Vagina (tissue), 2 donors: ENCODE measurements at regions not wholly inside any gene's neighbourhood (a gene's known extent, or its start where the extent isn't known, plus 50 kb on each side); places are given as distances from the start of the nearest gene placed in this dataset.

Experiments
- CTCF ChIP-seq, 3 experiments: fragments of 450-650 bp in 2 of 3; fragments of 200-600 bp in 1 of 3; sonication (generic) in 1 of 3; IDR thresholded peaks; one replicate each; pipeline ENCODE4 v1.5.1; 2017 to 2019; ENCODE audit warnings: antibody characterized with exemption in 3 of 3, mild to moderate bottlenecking in 2 of 3, moderate library complexity in 2 of 3
- POLR2A ChIP-seq, 2 donors: fragments of 450-650 bp; IDR thresholded peaks; one replicate each; pipeline ENCODE4 v1.6.1; 2017; ENCODE audit warnings: antibody characterized with exemption in 2 of 2, mild to moderate bottlenecking in 2 of 2, moderate library complexity in 2 of 2

DNA sequence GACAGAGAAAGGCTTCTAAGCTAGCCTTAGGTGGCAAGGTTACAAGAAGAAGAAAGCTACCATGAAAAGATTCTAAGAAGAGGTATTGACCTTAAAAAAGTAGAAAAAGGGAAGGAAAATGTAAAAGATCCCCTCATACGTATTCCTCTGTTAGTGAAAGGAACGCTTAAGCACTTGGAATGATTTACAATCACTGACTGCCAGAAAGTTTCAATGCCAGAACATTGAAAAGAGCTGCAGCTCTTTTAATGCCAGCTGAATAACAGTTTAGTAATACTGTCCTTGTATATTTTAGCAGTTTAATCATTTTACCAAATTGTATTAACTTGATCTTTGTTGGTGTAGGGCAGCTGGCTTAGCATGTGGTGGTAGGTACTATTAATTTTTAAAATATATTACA, 650.7 kb downstream of the FAM181B start:
- no peak for TF ChIP-seq CTCF (IDR thresholded peaks at IDR 0.05)
- TF ChIP-seq POLR2A (IDR thresholded peaks at IDR 0.05) = no peak
